SU-DHL-6 (cell line): ENCODE measurements at regions not wholly inside any gene's neighbourhood (a gene's known extent, or its start where the extent isn't known, plus 50 kb on each side); places are given as distances from the start of the nearest gene placed in this dataset.

Experiments used
- CTCF ChIP-seq: fragments of 200-600 bp; sonication (generic); IDR thresholded peaks from one replicate; pipeline ENCODE4 v1.5.1; 2017; ENCODE audit warnings: antibody characterized with exemption, mild to moderate bottlenecking, low read length, moderate library complexity; ENCODE audit not compliant: insufficient read depth, poor library complexity, severe bottlenecking
- EZH2phosphoT487 ChIP-seq: fragments of 200-600 bp; sonication (generic), shearing (Covaris generic); conservative IDR thresholded peaks from 2 replicates; pipeline ENCODE4 v1.6.1; 2018; ENCODE audit warnings: mild to moderate bottlenecking, antibody characterized with exemption, low read length, moderate library complexity, mixed read lengths

- no peak for TF ChIP-seq CTCF
- no peak for TF ChIP-seq EZH2phosphoT487
Observed at GRCh38 chr15:62524848-62525247, 359.8 kb upstream of the C2CD4B start.
